GM11168 (cell line): ENCODE measurements at regions not wholly inside any gene's neighbourhood (a gene's known extent, or its start where the extent isn't known, plus 50 kb on each side); places are given as distances from the start of the nearest gene placed in this dataset.

Experiments used
- in situ Hi-C: fragments of 300-500 bp; cut with MboI; formaldehyde crosslinking; loops from one replicate; pipeline ENCODE4 v1.12.0; 2022; ENCODE audit warnings: low sequenced_read_pairs; ENCODE audit not compliant: unreplicated experiment

- in situ Hi-C loops: no loop called here
These were observed 534.6 kb downstream of the MBD2 start for GRCh38 chr18:53689886-53690285.

GRCh38 chr18:53686965-53687364 lies 537.5 kb downstream of the MBD2 start:
- in situ Hi-C loops: no loop called here

- in situ Hi-C loops: no loop called here
These were observed 541.7 kb downstream of the MBD2 start for GRCh38 chr18:53682796-53683195.

GRCh38 chr18:53677480-53677879 lies 547.0 kb downstream of the MBD2 start:
- in situ Hi-C loops: no loop called here

GRCh38 chr18:53665701-53666100 lies 558.8 kb downstream of the MBD2 start:
- in situ Hi-C loops: no loop called here

GRCh38 chr18:53664575-53664974 lies 559.9 kb downstream of the MBD2 start:
- in situ Hi-C loops: no loop called here

- in situ Hi-C loops: no loop called here
These were observed 564.2 kb downstream of the MBD2 start for GRCh38 chr18:53660306-53660705.

GRCh38 chr18:53657257-53657656 lies 567.2 kb downstream of the MBD2 start:
- in situ Hi-C loops: no loop called here

- in situ Hi-C loops: no loop called here
These were observed 574.8 kb downstream of the MBD2 start for GRCh38 chr18:53649621-53650020.

- in situ Hi-C loops: no loop called here
These were observed 579.5 kb downstream of the MBD2 start for GRCh38 chr18:53644799-53645471.

- in situ Hi-C loops: no loop called here
These were observed 584.8 kb downstream of the MBD2 start for GRCh38 chr18:53639687-53640086.

- in situ Hi-C loops: no loop called here
These were observed 595.1 kb downstream of the MBD2 start for GRCh38 chr18:53629337-53629736.

GRCh38 chr18:53625997-53626599 lies 598.4 kb downstream of the MBD2 start:
- in situ Hi-C loops: no loop called here

- in situ Hi-C loops: no loop called here
These were observed 613.5 kb downstream of the MBD2 start for GRCh38 chr18:53610957-53611356.

GRCh38 chr18:53606792-53607191 lies 617.7 kb downstream of the MBD2 start:
- in situ Hi-C loops: no loop called here

- in situ Hi-C loops: no loop called here
These were observed 619.3 kb downstream of the MBD2 start for GRCh38 chr18:53605198-53605597.

GRCh38 chr18:53603276-53603675 lies 621.2 kb downstream of the MBD2 start:
- in situ Hi-C loops: no loop called here

- in situ Hi-C loops: no loop called here
These were observed 623.1 kb downstream of the MBD2 start for GRCh38 chr18:53601344-53601743.

GRCh38 chr18:53586923-53587322 lies 637.5 kb downstream of the MBD2 start:
- in situ Hi-C loops: no loop called here
